ENCODE measurements at regions not wholly inside any gene's neighbourhood (a gene's known extent, or its start where the extent isn't known, plus 50 kb on each side); places are given as distances from the start of the nearest gene placed in this dataset.

DNA sequence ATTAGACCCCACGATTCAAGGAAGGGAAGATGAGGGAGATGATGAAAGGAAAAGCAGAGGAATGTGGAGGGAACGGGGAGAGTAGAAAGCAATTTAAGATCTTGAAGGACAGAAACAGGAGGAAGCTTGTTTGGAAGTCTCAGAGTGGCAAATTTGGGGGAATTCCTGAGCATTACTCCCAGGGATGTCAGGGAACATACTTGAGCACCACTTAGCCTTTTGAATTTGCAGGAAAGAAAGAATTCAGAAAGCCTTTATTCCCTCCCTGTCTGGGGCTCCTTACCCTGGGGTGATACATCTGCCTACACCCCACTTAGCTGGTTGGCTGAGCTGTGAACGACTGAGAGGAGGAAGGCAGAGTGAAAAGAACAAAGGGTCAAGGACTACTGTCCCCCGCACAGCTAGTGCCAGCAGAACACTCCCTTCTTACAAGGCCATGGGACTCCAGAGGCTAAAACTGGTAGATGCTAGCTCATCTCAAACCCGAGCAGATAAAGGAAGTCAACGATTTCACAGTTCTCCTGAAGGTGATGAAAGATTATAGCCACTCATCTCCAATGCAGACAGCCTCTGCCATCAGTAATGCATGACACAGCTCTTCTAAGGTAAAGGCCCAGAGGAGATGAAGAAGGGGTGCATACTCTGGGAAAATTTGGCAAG lies 84.0 kb upstream of the AKIP1 start:
- H3K4me3 ChIP-seq, result no peak overlapping the region
- H3K27me3 ChIP-seq, result no peaks in the 10 kb centered on the region
- H3K9me3 ChIP-seq, result peaks cover 4% of the 10 kb centered on the region; the same call in 1 of the 2 replicates
- H3K36me3 ChIP-seq, result no peaks in the 10 kb centered on the region; the same call in 1 of the 2 replicates
- DNase-seq, result no peak

DNA sequence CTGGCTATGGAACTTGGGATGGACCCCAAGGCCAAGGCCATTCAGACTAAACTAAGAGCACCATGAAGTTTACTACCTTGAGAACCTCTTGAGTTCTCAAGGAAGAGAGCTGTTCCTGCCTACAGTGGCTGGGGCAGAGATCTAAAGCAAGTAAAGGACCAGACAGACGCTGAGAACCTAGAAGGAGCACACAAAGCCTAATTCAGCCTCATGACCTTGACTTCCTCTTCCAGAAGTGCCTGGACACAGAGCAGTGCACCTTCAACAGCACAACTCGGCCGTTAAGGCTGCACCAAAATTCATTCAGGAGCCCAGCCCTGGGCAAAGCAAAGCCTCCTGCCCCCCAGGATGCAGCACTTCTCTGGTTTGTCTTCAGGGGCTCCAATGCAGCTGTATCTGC lies 82.9 kb upstream of the AKIP1 start:
- Histone ChIP-seq H3K27me3 (no peaks in the 10 kb centered on the region), H3K36me3 (no peaks in the 10 kb centered on the region; the same call in 1 of the 2 replicates), H3K9me3 (peaks cover 4% of the 10 kb centered on the region; the same call in 1 of the 2 replicates), H3K4me3 (no peak overlapping the region)
- DNase-seq, result no peak

DNA sequence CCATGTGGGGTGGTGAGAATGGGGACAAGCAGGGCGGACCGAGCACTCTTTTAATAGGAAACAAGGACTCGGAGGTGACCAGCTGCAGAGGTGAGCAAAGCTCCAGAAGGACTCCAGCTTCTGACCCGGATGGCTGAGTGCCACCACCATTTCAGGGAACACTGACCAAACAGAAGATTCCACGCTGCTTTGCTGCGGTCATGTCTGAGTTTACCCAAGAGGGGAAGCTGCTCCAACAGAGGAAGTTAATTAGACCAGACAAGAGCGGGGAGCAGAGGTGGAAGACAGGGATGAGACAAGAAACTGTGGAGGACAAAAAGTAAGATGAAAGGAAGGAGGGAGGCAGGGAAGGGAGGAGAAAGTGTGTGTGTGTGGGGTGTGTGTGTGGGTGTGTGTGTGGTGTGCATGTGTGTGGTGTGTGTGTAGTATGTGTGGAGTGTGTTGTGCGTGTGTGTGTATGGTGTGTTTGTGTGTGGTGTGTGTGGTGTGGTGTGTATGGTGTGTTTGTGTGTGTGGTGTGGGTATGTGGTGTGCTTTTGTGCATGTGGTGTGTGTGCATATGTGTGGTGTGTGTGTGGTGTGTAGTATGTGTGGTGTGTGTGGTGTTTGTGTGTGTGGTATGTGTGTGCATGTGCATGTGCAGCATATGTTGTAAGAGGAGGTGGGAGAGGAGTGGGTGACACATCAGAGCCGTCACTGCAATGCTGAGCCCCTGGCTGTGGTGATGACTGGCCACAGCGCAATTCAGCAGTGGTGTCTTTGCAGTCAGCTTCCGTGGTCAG lies 82.2 kb upstream of the AKIP1 start:
- H3K9me3 ChIP-seq, result peaks cover 4% of the 10 kb centered on the region; the same call in 1 of the 2 replicates
- DNase-seq, result no peak
- no peaks in the 10 kb centered on the region for H3K27me3 ChIP-seq
- H3K4me3 ChIP-seq, result no peak overlapping the region
- no peaks in the 10 kb centered on the region; the same call in 1 of the 2 replicates for H3K36me3 ChIP-seq

DNA sequence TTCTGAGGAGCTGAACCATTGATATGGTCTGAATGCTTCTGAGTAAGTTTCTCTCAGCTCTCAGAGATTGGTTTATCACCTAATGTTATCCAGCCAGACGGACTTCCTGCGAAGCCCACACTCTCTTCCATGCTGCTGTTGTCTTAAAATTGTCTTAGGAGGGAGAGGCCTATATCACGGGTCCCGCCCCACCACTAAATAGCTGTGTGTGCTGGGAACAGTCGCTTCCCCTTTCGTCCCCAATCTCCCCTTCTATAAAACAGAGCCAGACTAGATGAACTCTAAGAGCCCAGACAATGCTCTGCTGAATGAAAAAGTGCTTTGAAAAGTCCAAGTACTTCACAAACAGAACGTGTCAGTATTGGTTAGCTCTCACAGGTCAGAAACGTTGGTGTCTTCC lies 81.4 kb upstream of the AKIP1 start:
- no peak for DNase-seq

DNA sequence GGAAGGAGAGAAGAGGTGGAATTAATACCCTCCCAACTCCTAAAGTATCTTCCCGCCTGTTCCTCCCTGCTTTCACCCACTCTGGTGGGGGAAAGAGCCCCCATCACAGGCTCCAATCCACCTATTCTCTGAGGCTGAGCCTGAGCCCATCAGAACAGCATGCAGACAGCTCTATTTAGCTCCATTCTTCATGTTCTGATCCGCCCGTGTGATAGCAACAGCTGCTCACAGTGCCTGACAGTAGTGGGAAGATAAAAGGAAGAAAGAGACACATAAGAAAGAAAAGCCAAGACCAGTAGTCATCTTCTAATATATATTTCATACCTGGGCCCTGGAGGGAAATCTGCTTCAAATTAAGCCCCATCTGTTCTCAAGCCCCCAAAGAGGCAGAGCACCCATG lies 80.3 kb upstream of the AKIP1 start:
- DNase-seq, result no peak
- no peaks in the 10 kb centered on the region; the same call in 1 of the 2 replicates for H3K36me3 ChIP-seq
- no peaks in the 10 kb centered on the region for H3K27me3 ChIP-seq
- H3K4me3 ChIP-seq, result no peak overlapping the region
- H3K9me3 ChIP-seq, result no peaks in the 10 kb centered on the region

More for the DNA sequence above, 81.4 kb upstream of the AKIP1 start:
- Histone ChIP-seq H3K4me3 (no peak overlapping the region), H3K36me3 (no peaks in the 10 kb centered on the region; the same call in 1 of the 2 replicates), H3K27me3 (no peaks in the 10 kb centered on the region), H3K9me3 (peaks cover 4% of the 10 kb centered on the region; the same call in 1 of the 2 replicates)

DNA sequence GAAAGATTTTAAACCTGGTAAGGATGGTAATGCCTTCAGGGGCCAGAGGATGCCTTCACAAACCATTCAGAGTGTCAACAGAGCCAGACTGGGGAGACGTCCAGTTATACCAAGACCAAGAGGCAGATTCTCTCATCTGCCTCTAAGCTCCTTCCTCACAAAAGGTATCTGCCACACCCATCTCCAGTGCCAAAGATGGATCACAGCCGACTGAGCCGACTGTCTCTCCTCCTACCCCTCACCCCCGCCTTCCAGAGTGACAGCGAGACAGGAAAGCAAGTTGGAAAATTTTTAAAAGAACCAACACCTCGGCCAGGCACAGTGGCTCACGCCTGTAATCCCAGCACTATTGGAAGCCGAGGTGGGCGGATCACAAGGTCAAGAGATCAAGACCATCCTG lies 79.1 kb upstream of the AKIP1 start:
- Histone ChIP-seq H3K9me3 (no peaks in the 10 kb centered on the region), H3K36me3 (no peaks in the 10 kb centered on the region; the same call in 1 of the 2 replicates), H3K4me3 (no peak overlapping the region), H3K27me3 (no peaks in the 10 kb centered on the region)
- DNase-seq, result no peak

DNA sequence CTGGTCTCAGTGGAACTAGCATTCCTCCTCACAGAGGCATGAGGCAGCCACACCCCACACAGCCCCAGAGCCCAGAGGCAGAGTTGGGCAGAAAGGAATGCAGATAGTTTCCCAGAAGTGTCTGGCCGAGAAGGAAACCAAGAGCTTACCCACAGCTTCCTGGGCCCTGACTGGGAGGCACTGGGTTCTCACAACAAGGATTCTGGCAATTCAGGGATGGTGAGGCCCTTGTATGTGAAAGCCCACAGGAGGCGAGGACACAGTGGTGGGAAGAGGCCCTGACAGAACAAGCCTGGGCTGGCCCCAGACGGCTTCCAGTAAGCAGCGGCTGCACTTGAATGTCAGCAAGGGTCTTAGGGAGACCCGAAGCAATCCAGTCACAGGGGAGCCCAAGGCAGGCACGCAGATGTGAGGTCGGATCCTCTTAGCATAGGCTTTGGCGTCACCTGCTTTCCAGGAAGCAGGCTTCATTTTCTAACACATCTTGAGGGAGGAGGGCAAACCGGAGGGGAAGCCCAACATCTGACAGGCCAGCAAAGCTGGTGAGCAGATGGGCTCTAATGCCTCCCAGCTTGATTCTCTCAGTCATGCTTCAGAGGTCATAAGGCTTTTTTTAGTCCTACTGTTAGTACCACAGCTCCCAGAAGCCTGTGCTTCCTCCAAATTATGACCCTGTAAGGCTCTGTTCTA lies 78.3 kb upstream of the AKIP1 start:
- Histone ChIP-seq H3K36me3 (no peaks in the 10 kb centered on the region; the same call in 1 of the 2 replicates), H3K4me3 (no peak overlapping the region), H3K27me3 (no peaks in the 10 kb centered on the region), H3K9me3 (no peaks in the 10 kb centered on the region)
- peak; percentile 77 for DNase-seq

DNA sequence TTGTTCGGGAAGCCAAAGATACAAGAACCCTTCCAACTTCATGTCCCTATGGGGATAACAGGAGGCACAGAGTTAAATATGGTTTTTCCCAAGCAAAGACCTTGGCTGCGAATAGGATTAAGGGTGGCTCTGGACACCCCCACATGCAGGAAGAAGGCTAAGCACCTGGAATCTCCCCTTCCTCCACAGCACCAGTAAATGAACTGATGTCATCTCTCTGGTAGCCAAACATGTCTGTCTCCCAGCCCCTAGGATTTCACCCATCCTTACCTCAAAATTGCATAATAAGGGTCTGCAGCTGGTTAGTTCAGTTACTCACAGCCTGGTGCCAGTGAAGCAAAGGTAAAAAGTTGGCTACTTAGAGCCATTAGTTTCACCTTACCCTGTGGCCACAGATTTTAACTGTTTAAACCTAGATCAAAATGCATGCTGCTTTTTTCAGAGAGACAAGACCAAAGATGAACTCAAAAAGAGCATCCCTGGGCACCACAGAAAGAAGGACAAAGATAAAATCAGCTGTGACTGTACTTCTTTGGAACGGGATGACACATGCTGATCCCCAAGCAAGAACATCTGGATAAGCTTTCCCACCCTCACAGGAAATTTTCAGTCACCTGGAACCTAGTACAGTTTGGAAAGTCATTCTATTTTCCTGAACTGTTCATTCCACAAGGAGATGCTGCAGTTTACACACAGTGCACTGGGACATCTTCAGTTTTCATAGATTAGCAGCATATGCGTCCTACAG lies 77.2 kb upstream of the AKIP1 start:
- no peak overlapping the region for H3K4me3 ChIP-seq
- H3K9me3 ChIP-seq, result no peaks in the 10 kb centered on the region
- H3K27me3 ChIP-seq, result no peaks in the 10 kb centered on the region
- H3K36me3 ChIP-seq, result no peaks in the 10 kb centered on the region
- DNase-seq, result no peak

DNA sequence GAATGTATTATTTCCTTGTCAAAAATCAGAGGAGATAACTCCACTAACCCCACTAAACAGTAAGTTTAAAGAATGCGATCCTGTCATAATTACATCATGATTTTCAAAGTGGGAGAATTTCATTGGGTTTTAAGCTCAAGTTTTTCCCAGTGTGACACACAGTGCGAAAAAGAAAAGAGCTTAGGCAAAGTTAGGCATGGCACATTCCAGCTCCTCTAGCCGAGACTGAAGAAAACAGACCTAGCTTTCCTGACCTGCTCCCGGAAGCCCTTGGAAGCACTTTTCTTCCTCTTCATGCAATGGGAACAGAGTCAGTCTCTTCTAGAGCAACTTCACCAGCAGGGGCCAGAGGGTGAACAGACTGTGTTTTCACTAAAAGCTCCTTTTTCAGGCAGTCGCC lies 76.6 kb upstream of the AKIP1 start:
- Histone ChIP-seq H3K27me3 (no peaks in the 10 kb centered on the region), H3K4me3 (no peak overlapping the region), H3K36me3 (no peaks in the 10 kb centered on the region), H3K9me3 (no peaks in the 10 kb centered on the region)
- no peak for DNase-seq

DNA sequence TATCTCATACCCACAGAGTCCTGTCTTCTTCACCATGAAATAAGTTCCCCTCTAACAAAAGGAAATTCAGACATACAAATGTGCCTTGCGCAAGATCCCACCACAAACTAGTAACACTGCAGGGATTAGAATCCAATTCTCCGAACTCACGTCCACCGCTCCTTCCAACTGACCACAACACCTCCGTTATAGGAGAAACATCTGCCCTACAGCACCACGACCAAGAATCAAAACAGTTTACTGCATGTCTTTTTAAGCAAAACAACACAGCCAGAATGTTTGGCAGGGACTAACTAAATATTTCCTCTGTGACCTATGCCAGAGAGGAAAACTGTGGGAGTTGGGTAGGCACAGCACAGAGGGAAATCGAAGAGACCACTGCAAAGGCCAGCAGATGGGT lies 72.7 kb upstream of the AKIP1 start:
- no peaks in the 10 kb centered on the region for H3K9me3 ChIP-seq
- H3K4me3 ChIP-seq, result no peak overlapping the region
- no peaks in the 10 kb centered on the region for H3K36me3 ChIP-seq
- peak; percentile 8 for DNase-seq
- H3K27me3 ChIP-seq, result no peaks in the 10 kb centered on the region

DNA sequence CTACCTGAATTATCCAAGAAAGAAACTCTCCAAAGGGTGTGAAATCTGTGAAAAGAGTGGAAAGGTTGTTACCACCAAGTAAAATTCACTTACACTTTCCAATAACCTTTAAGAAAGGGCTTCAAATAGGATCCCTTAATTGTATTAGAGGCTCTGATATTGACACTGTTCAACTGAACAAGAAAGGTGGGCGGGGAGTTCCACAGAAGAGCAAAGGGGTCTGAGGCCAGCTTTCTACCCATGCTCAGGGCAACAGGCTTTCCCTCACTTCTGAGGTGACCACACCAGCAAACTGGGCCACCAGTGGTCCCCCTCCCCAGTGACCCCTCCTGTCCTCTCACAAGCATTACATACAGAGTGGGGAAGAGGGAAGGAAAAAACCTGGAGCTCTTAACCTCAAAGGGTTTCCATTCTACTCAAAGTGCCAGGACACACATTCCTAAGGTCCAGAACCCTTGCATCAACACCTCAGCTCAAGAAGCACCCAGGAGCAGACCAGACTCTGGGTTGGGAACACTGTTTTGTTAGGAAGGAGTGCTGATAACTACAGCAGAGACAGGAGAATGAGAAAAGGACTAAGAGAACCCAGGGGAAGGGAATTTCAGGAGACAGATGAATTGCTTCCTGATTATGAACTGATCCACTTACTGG lies 71.6 kb upstream of the AKIP1 start:
- H3K4me3 ChIP-seq, result no peak overlapping the region
- DNase-seq, result no peak
- no peaks in the 10 kb centered on the region for H3K27me3 ChIP-seq
- H3K9me3 ChIP-seq, result no peaks in the 10 kb centered on the region
- no peaks in the 10 kb centered on the region for H3K36me3 ChIP-seq

DNA sequence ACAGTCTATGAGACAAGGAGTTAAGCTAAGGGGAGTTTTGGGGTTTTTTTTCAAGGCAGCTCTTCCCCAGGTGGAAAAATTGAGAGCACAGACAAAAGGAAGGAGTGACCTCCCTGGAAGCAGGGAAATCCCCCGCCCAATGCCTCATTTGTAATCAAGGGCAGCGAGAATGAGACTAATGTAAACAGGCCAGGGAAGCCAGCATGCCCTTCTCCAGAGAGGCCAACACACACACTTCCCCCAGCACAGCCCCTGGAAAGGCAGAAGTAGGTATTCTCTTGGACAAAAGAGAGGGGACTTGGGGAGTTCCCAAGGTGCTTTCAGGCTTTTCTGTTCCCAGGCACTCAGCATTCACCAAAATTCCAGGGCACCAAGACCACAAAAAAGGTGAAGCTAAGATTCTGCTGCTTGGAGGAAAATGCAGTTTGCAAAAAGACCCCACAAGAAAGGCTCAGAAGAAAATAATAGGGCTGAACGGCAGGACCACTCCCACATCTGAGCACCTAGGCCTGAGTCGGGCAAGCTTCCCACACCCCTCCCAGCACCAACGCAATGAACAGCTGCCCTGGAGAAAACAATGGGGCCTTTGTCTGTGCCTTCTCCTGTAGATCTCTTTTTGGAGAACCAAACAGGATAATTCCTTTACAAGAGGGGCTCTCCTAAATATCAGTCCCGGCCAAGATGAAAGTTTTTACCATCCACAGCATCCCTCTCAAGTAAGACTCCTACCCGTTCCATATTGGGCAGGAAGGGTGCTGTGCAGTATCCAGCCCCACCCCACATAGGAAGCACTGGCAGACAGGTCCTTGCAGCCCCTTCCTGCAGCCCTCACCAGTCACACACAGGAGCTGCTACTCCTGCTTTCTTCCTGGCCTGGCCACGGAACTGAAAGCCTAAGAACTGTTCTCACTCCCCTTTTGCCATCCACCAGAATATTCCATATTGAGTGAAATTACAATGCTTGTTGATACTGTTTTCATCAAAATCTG lies 70.7 kb upstream of the AKIP1 start:
- H3K9me3 ChIP-seq, result no peaks in the 10 kb centered on the region
- H3K4me3 ChIP-seq, result no peak overlapping the region
- DNase-seq, result peak; percentile 23

DNA sequence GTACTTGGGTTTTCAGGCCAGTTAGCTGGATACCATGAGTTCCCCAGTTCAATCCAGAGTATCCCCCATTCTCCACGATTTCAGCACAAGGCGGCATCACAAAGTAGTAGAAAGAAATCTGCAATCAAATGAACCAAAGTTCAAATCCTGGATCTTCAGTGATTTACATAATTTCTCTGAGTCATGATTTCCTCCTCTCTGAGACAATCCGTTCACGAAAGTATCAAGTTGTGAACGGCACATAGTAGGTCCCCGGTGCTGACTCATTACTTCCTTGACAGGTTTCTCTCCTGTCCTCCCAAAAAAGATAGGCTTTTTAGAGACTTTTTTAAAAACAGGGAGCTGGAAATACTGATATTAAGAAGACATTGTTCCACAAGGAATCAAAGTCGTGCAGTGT lies 69.1 kb upstream of the AKIP1 start:
- H3K27me3 ChIP-seq, result no peaks in the 10 kb centered on the region
- no peaks in the 10 kb centered on the region for H3K36me3 ChIP-seq
- no peaks in the 10 kb centered on the region for H3K9me3 ChIP-seq
- no peak overlapping the region for H3K4me3 ChIP-seq
- no peak for DNase-seq

More for the DNA sequence above, 70.7 kb upstream of the AKIP1 start:
- Histone ChIP-seq H3K36me3 (no peaks in the 10 kb centered on the region), H3K27me3 (no peaks in the 10 kb centered on the region)

DNA sequence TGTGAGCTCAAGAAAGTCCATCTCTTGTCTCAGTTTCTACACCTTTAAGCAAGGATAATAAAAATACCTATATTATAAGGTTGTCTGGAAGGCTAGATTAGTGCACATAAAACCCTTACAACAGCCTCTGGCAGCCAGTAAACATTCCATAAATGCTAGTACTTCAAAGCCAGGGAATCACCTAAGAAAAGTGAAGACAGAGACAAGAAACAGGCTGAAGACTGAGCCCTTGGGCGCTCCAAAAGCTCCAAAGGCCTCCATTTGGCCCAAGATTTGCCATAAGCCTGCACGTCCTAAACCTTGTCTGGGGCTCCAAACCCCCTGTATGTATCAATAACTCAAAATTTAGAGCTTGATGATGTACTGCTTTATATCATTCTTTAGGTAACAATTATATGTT lies 52.2 kb upstream of the AKIP1 start:
- Histone ChIP-seq H3K4me3 (no peak overlapping the region), H3K36me3 (no peaks in the 10 kb centered on the region), H3K27me3 (no peaks in the 10 kb centered on the region), H3K9me3 (no peaks in the 10 kb centered on the region)
- no peak for DNase-seq
